ENCODE measurements at regions not wholly inside any gene's neighbourhood (a gene's known extent, or its start where the extent isn't known, plus 50 kb on each side); places are given as distances from the start of the nearest gene placed in this dataset.
A peak's percentile ranks its signal among the peaks of the same experiment; 100 is the strongest.

- TF ChIP-seq MLXIP (CRISPR knock-in tag; IDR thresholded peaks at IDR 0.05; ENCODE audit: borderline replicate concordance) (no peak), JUNB (CRISPR knock-in tag; IDR thresholded peaks at IDR 0.05; ENCODE audit: borderline replicate concordance) (no peak), EP300 (IDR thresholded peaks at IDR 0.05; ENCODE audit: low read depth in 2 of 2, low read length in 2 of 2) (peak in 1 of 2 experiments; percentile 61; a peak in 2 of 4 replicates), EP300 (CRISPR knock-in tag; IDR thresholded peaks at IDR 0.05; ENCODE audit: borderline replicate concordance) (no peak), ZFP62 (CRISPR knock-in tag; IDR thresholded peaks at IDR 0.05) (no peak), ZNF577 (CRISPR knock-in tag; IDR thresholded peaks at IDR 0.05; ENCODE audit: borderline replicate concordance, low read depth) (no peak), ZNF543 (CRISPR knock-in tag; IDR thresholded peaks at IDR 0.05) (no peak), ISL2 (CRISPR knock-in tag; IDR thresholded peaks at IDR 0.05) (peak; percentile 69), HHEX (CRISPR knock-in tag; IDR thresholded peaks at IDR 0.05) (peak; percentile 71; the same call in 1 of the 2 replicates), RARA (CRISPR knock-in tag; IDR thresholded peaks at IDR 0.05) (peak; percentile 85), SOX13 (IDR thresholded peaks at IDR 0.05) (peak; percentile 77; the same call in 1 of the 2 replicates), SOX13 (CRISPR knock-in tag; conservative IDR thresholded peaks at IDR 0.05 in 1 of 2, IDR thresholded peaks at IDR 0.05 in 1 of 2) (peak in 1 of 2 experiments; percentile 97; a peak in 2 of 4 replicates), FOXA3 (CRISPR knock-in tag; IDR thresholded peaks at IDR 0.05) (peak; percentile 78), AHDC1 (CRISPR knock-in tag; IDR thresholded peaks at IDR 0.05; ENCODE audit: borderline replicate concordance) (peak; percentile 44; the same call in 1 of the 2 replicates), ZNF570 (CRISPR knock-in tag; IDR thresholded peaks at IDR 0.05; ENCODE audit: borderline replicate concordance) (no peak), ZBTB21 (CRISPR knock-in tag; IDR thresholded peaks at IDR 0.05) (0 out of 2 replicates have a peak, but pooled peaks have one; percentile 17), ZNF124 (CRISPR knock-in tag; IDR thresholded peaks at IDR 0.05) (no peak), ARID3A (IDR thresholded peaks at IDR 0.05; ENCODE audit: low read depth, low read length) (peak; percentile 48; the same call in 1 of the 2 replicates), ZKSCAN8 (CRISPR knock-in tag; IDR thresholded peaks at IDR 0.05; ENCODE audit: borderline replicate concordance) (no peak), SMC3 (IDR thresholded peaks at IDR 0.05; ENCODE audit: low read length) (no peak)
These were observed 300.4 kb upstream of the NT5C1B start (continued) for GRCh38 chr2:18889565-18890332.
